Glutamatergic neuron (in vitro differentiated cells): ENCODE measurements at regions not wholly inside any gene's neighbourhood (a gene's known extent, or its start where the extent isn't known, plus 50 kb on each side); places are given as distances from the start of the nearest gene placed in this dataset.

Source experiments
- DNase-seq: peaks from one replicate; pipeline ENCODE4 v3.0.0; 2022
- H3K27ac Mint-ChIP-seq: one replicate; pipeline ENCODE4 v1.8.0; 2020; ENCODE audit warnings: mild to moderate bottlenecking, mixed read lengths, inconsistent platforms; ENCODE audit not compliant: unreplicated experiment
- H3K27me3 Mint-ChIP-seq: one replicate; pipeline ENCODE4 v1.8.0; 2020; ENCODE audit warnings: mild to moderate bottlenecking, moderate library complexity, mixed read lengths, inconsistent platforms; ENCODE audit not compliant: unreplicated experiment
- H3K36me3 Mint-ChIP-seq: one replicate; pipeline ENCODE4 v1.8.0; 2020; ENCODE audit warnings: mild to moderate bottlenecking, mixed read lengths, inconsistent platforms; ENCODE audit not compliant: unreplicated experiment
- H3K4me1 Mint-ChIP-seq: one replicate; pipeline ENCODE4 v1.8.0; 2020; ENCODE audit warnings: mild to moderate bottlenecking, low read depth, mixed read lengths, inconsistent platforms; ENCODE audit not compliant: unreplicated experiment
- H3K4me3 Mint-ChIP-seq: one replicate; pipeline ENCODE4 v1.8.0; 2020; ENCODE audit warnings: mild to moderate bottlenecking, mixed read lengths, inconsistent platforms; ENCODE audit not compliant: unreplicated experiment
- H3K9me3 Mint-ChIP-seq: one replicate; pipeline ENCODE4 v1.8.0; 2020; ENCODE audit warnings: mild to moderate bottlenecking, moderate library complexity, mixed read lengths, inconsistent platforms; ENCODE audit not compliant: unreplicated experiment
- TF ChIP-seq, protein P1 (sequence below): fragments of 200-600 bp; sonication (generic); IDR thresholded peaks from one replicate; pipeline ENCODE4 v1.5.0; 2021; ENCODE audit not compliant: partially characterized antibody, unreplicated experiment

DNA sequence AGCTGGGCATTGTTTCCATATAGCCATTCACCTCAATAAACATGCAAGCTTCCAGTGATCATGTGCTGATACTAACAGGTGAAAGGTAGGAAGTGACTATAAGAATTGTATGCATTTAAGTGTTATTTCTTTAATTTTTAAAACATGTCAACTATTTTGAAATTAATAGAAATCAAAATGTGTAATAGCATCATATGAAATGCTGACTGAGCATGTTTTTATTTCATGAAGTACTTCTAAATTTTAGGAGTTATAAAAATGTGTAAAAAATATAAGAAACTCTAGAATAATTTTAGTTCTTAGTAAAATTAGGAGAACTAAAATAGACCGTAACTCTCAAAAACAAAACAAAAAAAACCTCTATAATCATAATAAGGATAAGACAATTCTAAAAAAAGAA, 229.3 kb upstream of the ARPP21 start:
- H3K27me3 Mint-ChIP-seq = no peaks in the 10 kb centered on the region
- TF ChIP-seq, protein P1, sequence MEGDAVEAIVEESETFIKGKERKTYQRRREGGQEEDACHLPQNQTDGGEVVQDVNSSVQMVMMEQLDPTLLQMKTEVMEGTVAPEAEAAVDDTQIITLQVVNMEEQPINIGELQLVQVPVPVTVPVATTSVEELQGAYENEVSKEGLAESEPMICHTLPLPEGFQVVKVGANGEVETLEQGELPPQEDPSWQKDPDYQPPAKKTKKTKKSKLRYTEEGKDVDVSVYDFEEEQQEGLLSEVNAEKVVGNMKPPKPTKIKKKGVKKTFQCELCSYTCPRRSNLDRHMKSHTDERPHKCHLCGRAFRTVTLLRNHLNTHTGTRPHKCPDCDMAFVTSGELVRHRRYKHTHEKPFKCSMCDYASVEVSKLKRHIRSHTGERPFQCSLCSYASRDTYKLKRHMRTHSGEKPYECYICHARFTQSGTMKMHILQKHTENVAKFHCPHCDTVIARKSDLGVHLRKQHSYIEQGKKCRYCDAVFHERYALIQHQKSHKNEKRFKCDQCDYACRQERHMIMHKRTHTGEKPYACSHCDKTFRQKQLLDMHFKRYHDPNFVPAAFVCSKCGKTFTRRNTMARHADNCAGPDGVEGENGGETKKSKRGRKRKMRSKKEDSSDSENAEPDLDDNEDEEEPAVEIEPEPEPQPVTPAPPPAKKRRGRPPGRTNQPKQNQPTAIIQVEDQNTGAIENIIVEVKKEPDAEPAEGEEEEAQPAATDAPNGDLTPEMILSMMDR = no peak
- no peak overlapping the region for H3K27ac Mint-ChIP-seq
- no peaks in the 10 kb centered on the region for H3K36me3 Mint-ChIP-seq
- no peak for DNase-seq
- H3K4me3 Mint-ChIP-seq = no peak overlapping the region
- H3K4me1 Mint-ChIP-seq = peaks cover 1% of the 10 kb centered on the region
- H3K9me3 Mint-ChIP-seq = no peaks in the 10 kb centered on the region

GRCh38 chr3:35413483-35413882, 225.8 kb upstream of the ARPP21 start:
- H3K9me3 Mint-ChIP-seq = no peaks in the 10 kb centered on the region
- H3K4me1 Mint-ChIP-seq = peaks cover 1% of the 10 kb centered on the region
- no peak overlapping the region for H3K4me3 Mint-ChIP-seq
- no peaks in the 10 kb centered on the region for H3K27me3 Mint-ChIP-seq
- no peak overlapping the region for H3K27ac Mint-ChIP-seq
- no peaks in the 10 kb centered on the region for H3K36me3 Mint-ChIP-seq
- no peak for DNase-seq
- TF ChIP-seq, protein P1 = no peak

- DNase-seq = no peak
- H3K9me3 Mint-ChIP-seq = no peaks in the 10 kb centered on the region
- H3K36me3 Mint-ChIP-seq = no peaks in the 10 kb centered on the region
- TF ChIP-seq, protein P1 = no peak
- no peaks in the 10 kb centered on the region for H3K27me3 Mint-ChIP-seq
- no peak overlapping the region for H3K4me3 Mint-ChIP-seq
- peaks cover 3% of the 10 kb centered on the region for H3K4me1 Mint-ChIP-seq
- H3K27ac Mint-ChIP-seq = no peak overlapping the region
Observed at GRCh38 chr3:35417080-35417479, 222.2 kb upstream of the ARPP21 start.

DNA sequence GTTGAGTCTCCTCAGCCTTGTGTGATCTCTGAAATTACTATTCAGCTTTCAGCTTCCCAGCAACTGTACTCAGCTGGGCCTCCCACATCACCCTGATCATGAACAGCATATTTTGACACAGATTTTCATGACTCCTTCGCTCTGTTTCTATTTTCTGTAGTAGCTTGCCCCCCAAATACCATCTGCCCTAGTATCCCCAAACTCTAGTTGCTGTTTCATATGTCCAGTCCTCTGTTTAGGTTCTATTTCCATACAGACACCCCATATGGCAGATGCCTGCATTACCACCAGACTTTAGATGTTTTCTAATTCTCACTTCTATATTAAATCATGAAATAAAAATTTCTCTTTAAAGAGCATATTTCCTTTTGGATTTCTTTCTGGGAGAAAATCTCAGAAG, 217.2 kb upstream of the ARPP21 start:
- TF ChIP-seq, protein P1 = no peak
- H3K4me1 Mint-ChIP-seq = peaks cover 3% of the 10 kb centered on the region
- no peak for DNase-seq
- no peak overlapping the region for H3K4me3 Mint-ChIP-seq
- no peaks in the 10 kb centered on the region for H3K36me3 Mint-ChIP-seq
- no peaks in the 10 kb centered on the region for H3K27me3 Mint-ChIP-seq
- no peaks in the 10 kb centered on the region for H3K9me3 Mint-ChIP-seq
- H3K27ac Mint-ChIP-seq = no peak overlapping the region

DNA sequence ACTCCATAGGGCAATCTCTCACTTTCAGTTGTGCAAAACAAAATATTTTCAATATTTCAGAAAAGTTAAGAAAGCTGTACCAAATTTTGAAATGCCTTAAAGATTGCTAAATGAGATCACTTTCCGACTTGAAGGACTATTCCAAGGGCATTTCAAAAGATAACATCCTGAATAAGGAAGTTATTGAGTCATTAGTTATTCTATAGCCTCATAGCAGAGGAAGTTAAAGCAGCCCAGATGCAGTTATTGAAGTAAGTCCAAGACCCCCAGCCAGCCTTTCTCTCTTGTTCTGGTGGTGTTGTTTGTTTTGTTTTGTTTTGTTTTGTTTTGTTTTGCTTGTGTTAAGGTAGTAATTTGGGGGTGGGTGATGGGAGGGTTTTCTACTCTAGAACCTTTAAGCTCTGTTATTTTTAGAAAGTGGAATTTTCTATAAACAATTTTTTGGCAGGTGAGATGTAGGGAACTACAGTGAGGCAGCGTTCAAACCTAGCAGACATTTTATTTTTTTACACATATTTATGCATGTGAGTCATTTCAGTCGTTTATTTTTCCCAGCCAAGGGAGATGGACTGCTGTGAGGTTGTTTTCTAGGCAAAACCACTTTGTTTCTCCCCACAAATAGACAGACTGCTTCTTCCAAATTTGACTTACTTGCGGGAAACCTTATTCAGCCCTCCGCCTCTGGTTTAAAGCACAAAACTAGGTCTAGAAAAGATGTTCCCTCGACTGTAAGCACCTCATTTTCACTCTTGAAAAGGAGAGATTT, 216.3 kb upstream of the ARPP21 start:
- H3K27ac Mint-ChIP-seq = no peak overlapping the region
- peaks cover 1% of the 10 kb centered on the region for H3K27me3 Mint-ChIP-seq
- no peaks in the 10 kb centered on the region for H3K9me3 Mint-ChIP-seq
- DNase-seq = no peak
- H3K36me3 Mint-ChIP-seq = no peaks in the 10 kb centered on the region
- H3K4me1 Mint-ChIP-seq = peaks cover 3% of the 10 kb centered on the region
- H3K4me3 Mint-ChIP-seq = no peak overlapping the region
- TF ChIP-seq, protein P1 = no peak
